ENCODE measurements at regions not wholly inside any gene's neighbourhood (a gene's known extent, or its start where the extent isn't known, plus 50 kb on each side); places are given as distances from the start of the nearest gene placed in this dataset.

DNA sequence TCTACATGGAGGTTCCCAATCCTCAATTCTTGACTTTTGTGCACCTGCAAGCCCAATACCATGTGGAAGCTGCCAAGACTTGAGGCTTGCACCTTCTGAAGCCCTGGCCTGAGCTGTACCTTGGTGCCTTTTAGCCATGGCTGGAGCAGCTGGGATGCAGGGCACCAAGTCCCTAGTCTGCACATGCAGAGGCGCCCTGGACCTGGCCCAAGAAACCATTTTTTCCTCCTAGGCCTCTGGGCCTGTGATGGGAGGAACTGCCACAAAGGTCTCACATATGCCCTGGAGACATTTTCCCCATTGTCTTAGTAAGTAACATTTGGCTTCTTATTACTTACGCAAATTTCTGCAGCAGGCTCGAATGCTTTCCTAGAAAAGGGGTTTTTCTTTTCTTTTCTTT lies 431.9 kb upstream of the ANO5 start:
- TF ChIP-seq, protein P1, sequence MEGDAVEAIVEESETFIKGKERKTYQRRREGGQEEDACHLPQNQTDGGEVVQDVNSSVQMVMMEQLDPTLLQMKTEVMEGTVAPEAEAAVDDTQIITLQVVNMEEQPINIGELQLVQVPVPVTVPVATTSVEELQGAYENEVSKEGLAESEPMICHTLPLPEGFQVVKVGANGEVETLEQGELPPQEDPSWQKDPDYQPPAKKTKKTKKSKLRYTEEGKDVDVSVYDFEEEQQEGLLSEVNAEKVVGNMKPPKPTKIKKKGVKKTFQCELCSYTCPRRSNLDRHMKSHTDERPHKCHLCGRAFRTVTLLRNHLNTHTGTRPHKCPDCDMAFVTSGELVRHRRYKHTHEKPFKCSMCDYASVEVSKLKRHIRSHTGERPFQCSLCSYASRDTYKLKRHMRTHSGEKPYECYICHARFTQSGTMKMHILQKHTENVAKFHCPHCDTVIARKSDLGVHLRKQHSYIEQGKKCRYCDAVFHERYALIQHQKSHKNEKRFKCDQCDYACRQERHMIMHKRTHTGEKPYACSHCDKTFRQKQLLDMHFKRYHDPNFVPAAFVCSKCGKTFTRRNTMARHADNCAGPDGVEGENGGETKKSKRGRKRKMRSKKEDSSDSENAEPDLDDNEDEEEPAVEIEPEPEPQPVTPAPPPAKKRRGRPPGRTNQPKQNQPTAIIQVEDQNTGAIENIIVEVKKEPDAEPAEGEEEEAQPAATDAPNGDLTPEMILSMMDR (IDR thresholded peaks at IDR 0.05), result no peak
- Histone ChIP-seq H3K4me1 (no peaks in the 10 kb centered on the region), H3K36me3 (no peaks in the 10 kb centered on the region), H3K27me3 (no peaks in the 10 kb centered on the region), H3K9me3 (no peaks in the 10 kb centered on the region), H3K4me3 (no peak overlapping the region), H3K9ac (ENCODE audit: low read depth in 2 of 2, low read length in 2 of 2) (no peak overlapping the region), H3K27ac (no peak overlapping the region)
- intact Hi-C loops (cut with DNase I), result no loop called here
- DNase-seq, result no peak

DNA sequence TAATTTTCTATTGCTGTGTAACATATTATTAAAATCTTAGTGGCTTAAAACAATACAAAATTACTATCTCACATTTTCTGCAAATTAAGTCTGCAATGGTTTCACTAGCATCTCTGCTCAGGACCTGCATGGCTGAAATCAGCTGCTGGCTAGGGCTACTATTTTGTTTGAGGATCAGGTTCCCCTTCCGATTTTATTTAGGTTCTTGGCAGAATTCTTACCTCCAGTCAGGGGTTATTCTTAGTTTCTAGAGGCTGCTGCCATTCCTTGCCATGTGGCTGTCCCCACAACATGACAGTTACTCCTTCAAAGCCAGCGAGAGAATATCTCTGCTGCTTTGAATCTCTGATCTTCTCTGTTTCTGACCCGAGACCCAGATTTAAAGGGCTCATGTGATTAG lies 424.5 kb upstream of the ANO5 start:
- H3K4me1 ChIP-seq, result no peaks in the 10 kb centered on the region
- no peak overlapping the region for H3K9ac ChIP-seq (ENCODE audit: low read depth in 2 of 2, low read length in 2 of 2)
- no peak overlapping the region for H3K27ac ChIP-seq
- no peaks in the 10 kb centered on the region for H3K27me3 ChIP-seq
- no peak overlapping the region for H3K4me3 ChIP-seq
- H3K36me3 ChIP-seq, result no peaks in the 10 kb centered on the region
- TF ChIP-seq, protein P1 (IDR thresholded peaks at IDR 0.05), result no peak
- H3K9me3 ChIP-seq, result no peaks in the 10 kb centered on the region
- intact Hi-C loops (cut with DNase I), result no loop called here
- DNase-seq, result no peak

- TF ChIP-seq, protein P1 (IDR thresholded peaks at IDR 0.05), result no peak
- Histone ChIP-seq H3K27me3 (no peaks in the 10 kb centered on the region), H3K4me1 (no peaks in the 10 kb centered on the region), H3K9me3 (no peaks in the 10 kb centered on the region), H3K36me3 (no peaks in the 10 kb centered on the region), H3K27ac (no peak overlapping the region), H3K9ac (ENCODE audit: low read depth in 2 of 2, low read length in 2 of 2) (no peak overlapping the region), H3K4me3 (no peak overlapping the region)
- intact Hi-C loops (cut with DNase I), result no loop called here
- no peak for DNase-seq
Measured at GRCh38 chr11:21769188-21769587, 423.7 kb upstream of the ANO5 start.

DNA sequence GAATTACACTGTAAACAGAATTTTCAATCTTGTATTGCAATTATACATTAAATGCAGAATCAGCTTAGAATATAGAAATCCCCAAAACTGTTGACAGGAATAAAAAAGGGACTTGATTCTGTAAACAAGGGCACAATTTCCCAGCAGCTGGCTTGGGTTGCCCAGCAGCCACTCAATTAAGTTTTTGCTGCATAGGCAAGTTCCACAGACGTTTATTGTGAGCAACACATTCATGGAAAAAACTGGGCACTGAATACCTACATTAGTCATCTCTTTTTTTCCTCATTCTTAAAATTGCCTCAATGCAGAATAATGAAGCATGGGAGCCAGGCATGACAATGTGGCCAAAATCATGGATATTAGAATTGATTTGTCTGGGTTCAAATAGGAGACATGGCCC lies 421.8 kb upstream of the ANO5 start:
- TF ChIP-seq, protein P1 (IDR thresholded peaks at IDR 0.05), result no peak
- Histone ChIP-seq H3K36me3 (no peaks in the 10 kb centered on the region), H3K27me3 (no peaks in the 10 kb centered on the region), H3K27ac (no peak overlapping the region), H3K9me3 (no peaks in the 10 kb centered on the region), H3K4me3 (no peak overlapping the region), H3K9ac (ENCODE audit: low read depth in 2 of 2, low read length in 2 of 2) (no peak overlapping the region), H3K4me1 (no peaks in the 10 kb centered on the region)
- DNase-seq, result no peak
- intact Hi-C loops (cut with DNase I), result no loop called here

DNA sequence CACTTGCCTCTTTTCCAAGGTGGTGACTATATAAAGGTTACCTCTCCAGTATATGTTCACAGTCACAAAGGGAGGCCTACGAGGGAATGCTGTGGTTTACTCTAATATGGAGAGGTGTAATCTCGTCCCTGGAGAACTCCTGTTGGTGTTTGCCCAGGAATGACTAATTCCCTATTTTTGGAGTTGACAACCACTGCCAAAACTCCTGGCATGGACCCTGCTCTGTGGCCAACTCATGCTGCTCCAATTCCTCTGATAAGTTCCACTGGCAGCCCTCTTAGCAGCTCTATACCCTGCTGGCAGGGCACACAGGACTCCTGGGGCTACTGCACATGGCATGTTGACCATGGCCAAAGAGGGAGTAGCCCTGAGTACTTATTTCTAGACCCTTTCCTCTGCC lies 418.7 kb upstream of the ANO5 start:
- Histone ChIP-seq H3K36me3 (no peaks in the 10 kb centered on the region), H3K4me3 (no peak overlapping the region), H3K9me3 (no peaks in the 10 kb centered on the region), H3K4me1 (no peaks in the 10 kb centered on the region), H3K27ac (no peak overlapping the region), H3K9ac (ENCODE audit: low read depth in 2 of 2, low read length in 2 of 2) (no peak overlapping the region), H3K27me3 (no peaks in the 10 kb centered on the region)
- TF ChIP-seq, protein P1 (IDR thresholded peaks at IDR 0.05), result no peak
- intact Hi-C loops (cut with DNase I), result no loop called here
- DNase-seq, result no peak

DNA sequence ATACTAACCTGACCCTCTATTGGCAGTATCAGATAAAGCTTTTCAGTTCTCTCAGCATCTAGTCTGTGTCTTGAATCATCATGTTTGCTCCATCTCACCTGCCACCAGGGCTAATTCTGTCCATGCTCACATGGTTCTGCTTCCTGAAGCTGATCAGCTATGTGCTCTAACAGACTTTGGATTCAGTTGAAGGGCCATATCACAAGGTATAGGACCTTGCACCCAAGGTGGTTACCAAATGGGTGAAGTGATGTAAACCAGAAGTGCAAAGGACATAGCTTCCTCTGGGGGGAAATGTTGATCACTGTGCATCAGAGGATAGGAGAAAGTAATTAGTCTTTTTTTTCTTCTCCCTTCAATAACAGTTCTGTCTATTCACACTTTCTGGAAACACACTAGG lies 417.0 kb upstream of the ANO5 start:
- DNase-seq, result no peak
- TF ChIP-seq, protein P1 (IDR thresholded peaks at IDR 0.05), result no peak
- Histone ChIP-seq H3K36me3 (no peaks in the 10 kb centered on the region), H3K9ac (ENCODE audit: low read depth in 2 of 2, low read length in 2 of 2) (no peak overlapping the region), H3K27me3 (no peaks in the 10 kb centered on the region), H3K27ac (no peak overlapping the region), H3K4me1 (no peaks in the 10 kb centered on the region), H3K9me3 (no peaks in the 10 kb centered on the region), H3K4me3 (no peak overlapping the region)
- intact Hi-C loops (cut with DNase I), result no loop called here

All from colonic mucosa (tissue), 4 donors.